OCI-LY1 (cell line): ENCODE measurements at regions not wholly inside any gene's neighbourhood (a gene's known extent, or its start where the extent isn't known, plus 50 kb on each side); places are given as distances from the start of the nearest gene placed in this dataset.

Source experiments
- H2AFZ ChIP-seq: fragments of 200-600 bp; sonication (generic), shearing (Covaris generic); 2 replicates; pipeline ENCODE4 v1.6.0; 2014; ENCODE audit warnings: antibody characterized with exemption, mild to moderate bottlenecking, low read length
- H3F3A ChIP-seq: fragments of 200-600 bp; sonication (generic), shearing (Covaris generic); 2 replicates; pipeline ENCODE4 v1.6.0; 2014; ENCODE audit warnings: mild to moderate bottlenecking, antibody characterized with exemption, low read length, moderate library complexity; ENCODE audit not compliant: insufficient read depth
- H3K27ac ChIP-seq: fragments of 200-600 bp; sonication (generic); 2 replicates; pipeline ENCODE4 v1.5.1; 2014; ENCODE audit warnings: low read length, mixed run types, mild to moderate bottlenecking, low read depth; ENCODE audit not compliant: poor library complexity, severe bottlenecking
- H3K27me3 ChIP-seq: fragments of 200-600 bp; sonication (generic); 2 replicates; pipeline ENCODE4 v1.6.0; 2014; ENCODE audit warnings: antibody characterized with exemption, mild to moderate bottlenecking, low read length, moderate library complexity; ENCODE audit not compliant: insufficient read depth
- H3K36me3 ChIP-seq: fragments of 200-600 bp; sonication (generic); 2 replicates; pipeline ENCODE4 v1.6.1; 2014; ENCODE audit warnings: mild to moderate bottlenecking, antibody characterized with exemption, low read length, moderate library complexity, mixed read lengths; ENCODE audit not compliant: insufficient read depth
- H3K4me1 ChIP-seq: fragments of 200-600 bp; sonication (generic); 2 replicates; pipeline ENCODE4 v1.5.1; 2014; ENCODE audit warnings: mild to moderate bottlenecking, low read length, moderate library complexity; ENCODE audit not compliant: insufficient read depth, severe bottlenecking
- H3K4me2 ChIP-seq: fragments of 200-600 bp; sonication (generic), shearing (Covaris generic); 2 replicates; pipeline ENCODE4 v1.6.1; 2014; ENCODE audit warnings: low read length
- H3K4me3 ChIP-seq: fragments of 200-600 bp; sonication (generic); 2 replicates; pipeline ENCODE4 v1.5.1; 2014; ENCODE audit warnings: low read length, low read depth, mild to moderate bottlenecking, mixed read lengths; ENCODE audit not compliant: poor library complexity, severe bottlenecking
- H3K79me2 ChIP-seq: fragments of 200-600 bp; shearing (Covaris generic); 2 replicates; pipeline ENCODE4 v1.6.1; 2016; ENCODE audit warnings: mixed run types, low read length, mixed read lengths; ENCODE audit not compliant: insufficient read depth
- H3K9ac ChIP-seq: fragments of 200-600 bp; sonication (generic), shearing (Covaris generic); 2 replicates; pipeline ENCODE4 v1.6.1; 2014; ENCODE audit warnings: mild to moderate bottlenecking, low read length, mixed read lengths
- H3K9me2 ChIP-seq: fragments of 200-600 bp; sonication (generic), shearing (Covaris generic); 2 replicates; pipeline ENCODE4 v1.6.1; 2014; ENCODE audit warnings: low read depth, mild to moderate bottlenecking, low read length, mixed read lengths
- H3K9me3 ChIP-seq: fragments of 200-600 bp; shearing (Covaris generic); 2 replicates; pipeline ENCODE4 v1.6.1; 2014; ENCODE audit warnings: low read length, mixed read lengths
- H4K20me1 ChIP-seq: fragments of 200-600 bp; sonication (generic), shearing (Covaris generic); 2 replicates; pipeline ENCODE4 v1.6.0; 2016; ENCODE audit warnings: mild to moderate bottlenecking, low read length; ENCODE audit not compliant: insufficient read depth
- EZH2 ChIP-seq: fragments of 200-600 bp; sonication (generic), shearing (Covaris generic); IDR thresholded peaks from 2 replicates; pipeline ENCODE4 v1.8.0; 2017; ENCODE audit warnings: borderline replicate concordance, mixed run types, mild to moderate bottlenecking, antibody characterized with exemption, low read length, moderate library complexity, mixed read lengths
- TF ChIP-seq, protein P1 (sequence below): fragments of 200-600 bp; sonication (generic), shearing (Covaris generic); IDR thresholded peaks from 2 replicates; pipeline ENCODE4 v1.5.1; 2017; ENCODE audit warnings: mild to moderate bottlenecking, antibody characterized with exemption, low read length, moderate library complexity, mixed read lengths

DNA sequence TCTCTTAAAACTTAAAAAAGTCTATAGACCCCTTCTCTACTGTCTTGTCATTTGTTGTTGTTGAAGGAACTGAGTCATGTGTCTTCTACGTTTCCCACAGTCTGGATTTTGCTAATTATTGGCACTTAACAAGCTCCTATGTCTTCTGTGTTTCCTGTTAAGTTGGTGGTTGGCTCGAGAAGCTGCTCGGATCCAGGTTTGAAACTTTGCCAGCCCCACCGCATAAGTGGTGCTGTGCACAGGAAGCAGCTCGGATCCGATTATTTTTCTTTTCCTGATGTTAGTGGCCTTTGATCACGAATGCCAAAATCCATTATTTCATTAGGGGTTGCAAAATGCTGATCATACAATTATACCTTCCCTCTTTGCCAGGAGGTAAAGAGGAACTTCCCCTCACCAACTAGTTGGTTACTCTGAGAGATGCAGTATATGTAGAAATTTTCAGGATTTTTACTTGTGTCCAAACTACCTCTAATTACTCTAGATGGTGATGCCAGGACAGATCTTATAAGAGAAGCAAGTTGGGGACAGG is 186.5 kb downstream of the NSG2 start:
- no peaks in the 10 kb centered on the region for H3K4me1 ChIP-seq
- H3K36me3 ChIP-seq, result no peaks in the 10 kb centered on the region
- H3K9me3 ChIP-seq, result no peaks in the 10 kb centered on the region
- H3F3A ChIP-seq, result no peaks in the 10 kb centered on the region
- no peaks in the 10 kb centered on the region for H4K20me1 ChIP-seq
- no peaks in the 10 kb centered on the region for H3K79me2 ChIP-seq
- no peak overlapping the region for H3K4me3 ChIP-seq
- H3K4me2 ChIP-seq, result no peak overlapping the region
- H3K9ac ChIP-seq, result no peak overlapping the region
- TF ChIP-seq, protein P1, sequence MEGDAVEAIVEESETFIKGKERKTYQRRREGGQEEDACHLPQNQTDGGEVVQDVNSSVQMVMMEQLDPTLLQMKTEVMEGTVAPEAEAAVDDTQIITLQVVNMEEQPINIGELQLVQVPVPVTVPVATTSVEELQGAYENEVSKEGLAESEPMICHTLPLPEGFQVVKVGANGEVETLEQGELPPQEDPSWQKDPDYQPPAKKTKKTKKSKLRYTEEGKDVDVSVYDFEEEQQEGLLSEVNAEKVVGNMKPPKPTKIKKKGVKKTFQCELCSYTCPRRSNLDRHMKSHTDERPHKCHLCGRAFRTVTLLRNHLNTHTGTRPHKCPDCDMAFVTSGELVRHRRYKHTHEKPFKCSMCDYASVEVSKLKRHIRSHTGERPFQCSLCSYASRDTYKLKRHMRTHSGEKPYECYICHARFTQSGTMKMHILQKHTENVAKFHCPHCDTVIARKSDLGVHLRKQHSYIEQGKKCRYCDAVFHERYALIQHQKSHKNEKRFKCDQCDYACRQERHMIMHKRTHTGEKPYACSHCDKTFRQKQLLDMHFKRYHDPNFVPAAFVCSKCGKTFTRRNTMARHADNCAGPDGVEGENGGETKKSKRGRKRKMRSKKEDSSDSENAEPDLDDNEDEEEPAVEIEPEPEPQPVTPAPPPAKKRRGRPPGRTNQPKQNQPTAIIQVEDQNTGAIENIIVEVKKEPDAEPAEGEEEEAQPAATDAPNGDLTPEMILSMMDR, result no peak
- TF ChIP-seq EZH2, result no peak
- no peak overlapping the region for H3K27ac ChIP-seq
- no peak overlapping the region for H2AFZ ChIP-seq
- H3K9me2 ChIP-seq, result no peaks in the 10 kb centered on the region
- peaks cover 3% of the 10 kb centered on the region; the same call in 1 of the 2 replicates for H3K27me3 ChIP-seq

DNA sequence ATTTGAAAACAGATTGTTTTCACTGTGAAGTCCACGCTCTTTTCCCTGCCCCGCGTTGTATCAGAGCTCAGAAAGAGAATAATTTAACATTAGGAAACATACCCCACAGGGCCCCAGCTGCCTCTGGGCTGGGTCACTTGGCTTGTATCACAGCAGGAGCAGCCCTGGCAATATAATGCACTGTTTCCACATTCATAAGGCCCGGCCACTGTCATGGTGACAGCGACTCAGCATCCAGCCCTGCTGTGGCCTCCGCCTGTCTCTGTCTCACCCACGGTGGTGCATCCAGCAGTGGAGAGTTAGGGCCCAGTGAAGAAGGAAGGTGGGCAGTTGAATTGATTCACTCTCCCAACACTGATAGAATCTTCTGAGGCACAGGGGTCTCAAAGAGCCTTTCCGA is 188.9 kb downstream of the NSG2 start:
- no peak overlapping the region for H3K4me3 ChIP-seq
- H3K4me1 ChIP-seq, result no peaks in the 10 kb centered on the region
- no peak overlapping the region for H2AFZ ChIP-seq
- no peaks in the 10 kb centered on the region for H3K9me3 ChIP-seq
- no peak overlapping the region for H3K27ac ChIP-seq
- H3K9me2 ChIP-seq, result no peaks in the 10 kb centered on the region
- no peaks in the 10 kb centered on the region for H3F3A ChIP-seq
- no peak overlapping the region for H3K9ac ChIP-seq
- H3K4me2 ChIP-seq, result no peak overlapping the region
- no peaks in the 10 kb centered on the region for H4K20me1 ChIP-seq
- no peaks in the 10 kb centered on the region for H3K36me3 ChIP-seq
- no peak for TF ChIP-seq EZH2
- TF ChIP-seq, protein P1, result no peak
- no peaks in the 10 kb centered on the region for H3K79me2 ChIP-seq
- peaks cover 3% of the 10 kb centered on the region; the same call in 1 of the 2 replicates for H3K27me3 ChIP-seq

DNA sequence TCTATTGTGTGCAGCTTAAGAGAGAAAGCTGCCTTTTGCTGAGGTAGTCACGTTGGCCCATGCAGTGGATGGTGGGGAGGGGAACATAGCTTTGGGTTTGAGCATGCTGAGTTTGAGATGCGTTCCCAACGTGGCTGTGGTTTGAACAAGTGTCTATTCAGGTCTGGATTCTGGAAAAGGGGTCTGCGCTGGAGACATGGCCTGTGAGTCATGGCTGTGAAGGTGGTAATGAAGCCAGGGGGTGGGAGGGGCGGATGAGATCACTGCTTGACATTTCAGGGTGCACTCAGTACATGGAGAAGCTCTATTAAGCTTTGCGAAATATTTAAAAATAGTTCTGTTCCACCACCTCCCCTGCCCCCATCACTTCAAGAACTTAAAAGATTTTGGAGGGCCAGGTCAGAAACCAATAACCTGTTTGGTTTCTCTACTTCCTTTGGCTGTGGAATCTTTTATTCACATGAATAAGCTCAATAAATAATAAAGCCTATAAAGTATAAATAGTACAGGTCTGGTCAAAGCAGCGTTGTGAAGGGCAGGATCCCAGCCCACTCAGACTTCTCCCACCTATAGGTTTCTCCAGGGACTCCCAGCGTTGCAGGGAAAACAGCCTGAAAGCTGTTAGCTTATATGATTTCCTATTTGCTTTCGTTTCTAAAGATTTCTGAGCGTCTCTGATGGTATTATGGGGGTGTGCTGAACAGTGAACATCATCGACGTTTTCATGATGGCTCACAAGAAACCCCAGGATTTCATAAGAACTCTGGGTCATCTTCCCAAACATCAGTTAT is 189.9 kb downstream of the NSG2 start:
- no peaks in the 10 kb centered on the region for H3K4me1 ChIP-seq
- H3K79me2 ChIP-seq, result no peaks in the 10 kb centered on the region
- no peaks in the 10 kb centered on the region for H3K9me2 ChIP-seq
- no peaks in the 10 kb centered on the region for H4K20me1 ChIP-seq
- peaks cover 3% of the 10 kb centered on the region; the same call in 1 of the 2 replicates for H3K27me3 ChIP-seq
- H3K36me3 ChIP-seq, result no peaks in the 10 kb centered on the region
- no peak overlapping the region for H3K4me3 ChIP-seq
- H3K4me2 ChIP-seq, result no peak overlapping the region
- no peak overlapping the region for H3K27ac ChIP-seq
- H3F3A ChIP-seq, result no peaks in the 10 kb centered on the region
- TF ChIP-seq EZH2, result no peak
- TF ChIP-seq, protein P1, result no peak
- H2AFZ ChIP-seq, result no peak overlapping the region
- H3K9ac ChIP-seq, result no peak overlapping the region
- no peaks in the 10 kb centered on the region for H3K9me3 ChIP-seq
